MCF 10A (cell line): ENCODE measurements at regions not wholly inside any gene's neighbourhood (a gene's known extent, or its start where the extent isn't known, plus 50 kb on each side); places are given as distances from the start of the nearest gene placed in this dataset.

Source experiments
- BruUV-seq: library from RNA; stranded (reverse); fragments of 400-500 nt; replicated peaks from 2 replicates; lab custom pipeline; 2021; lab: Mats Ljungman, UMichigan
- CTCF ChIA-PET: fragments of 300-600 bp; sonication (Branson Sonifier 250); formaldehyde crosslinking; extraction: SDS; loops from one replicate; lab custom pipeline; 2021; ENCODE audit warnings: antibody characterized with exemption, inconsistent platforms; lab: Yijun Ruan, JAX
- POLR2A ChIA-PET: fragments of 300-600, 350-650 bp; sonication (Branson Sonifier 250); formaldehyde crosslinking; extraction: SDS; loops from one replicate; lab custom pipeline; 2020; ENCODE audit warnings: antibody characterized with exemption, inconsistent platforms; lab: Yijun Ruan, JAX
- DNase-seq: peaks from one replicate; pipeline ENCODE4 v3.0.0-alpha.2; 2018; ENCODE audit not compliant: unreplicated experiment
- H3K27ac Mint-ChIP-seq: one replicate; pipeline ENCODE4 v1.8.0; 2022; ENCODE audit warnings: mild to moderate bottlenecking, low read depth, mixed read lengths; ENCODE audit not compliant: unreplicated experiment
- H3K27me3 Mint-ChIP-seq: one replicate; pipeline ENCODE4 v1.8.0; 2022; ENCODE audit warnings: mixed read lengths; ENCODE audit not compliant: insufficient read depth, unreplicated experiment
- H3K36me3 Mint-ChIP-seq: one replicate; pipeline ENCODE4 v1.8.0; 2022; ENCODE audit warnings: mild to moderate bottlenecking, moderate library complexity, mixed read lengths; ENCODE audit not compliant: insufficient read depth, unreplicated experiment
- H3K4me1 Mint-ChIP-seq: one replicate; pipeline ENCODE4 v1.8.0; 2022; ENCODE audit warnings: mixed read lengths; ENCODE audit not compliant: insufficient read depth, unreplicated experiment
- H3K4me3 Mint-ChIP-seq: one replicate; pipeline ENCODE4 v1.8.0; 2022; ENCODE audit warnings: mild to moderate bottlenecking, moderate library complexity, mixed read lengths; ENCODE audit not compliant: unreplicated experiment
- H3K9me3 Mint-ChIP-seq: one replicate; pipeline ENCODE4 v1.8.0; 2022; ENCODE audit warnings: mixed read lengths; ENCODE audit not compliant: unreplicated experiment
- intact Hi-C: fragments of 100-400 bp; cut with micrococcal nuclease; formaldehyde crosslinking; loops from 2 replicates; pipeline ENCODE4 v1.14.1; 2022
- TF ChIP-seq, protein P1 (sequence below): fragments of 200-600 bp; IDR thresholded peaks from one replicate; pipeline ENCODE4 v1.8.0; 2022; ENCODE audit warnings: antibody characterized with exemption, mild to moderate bottlenecking; ENCODE audit not compliant: unreplicated experiment

DNA sequence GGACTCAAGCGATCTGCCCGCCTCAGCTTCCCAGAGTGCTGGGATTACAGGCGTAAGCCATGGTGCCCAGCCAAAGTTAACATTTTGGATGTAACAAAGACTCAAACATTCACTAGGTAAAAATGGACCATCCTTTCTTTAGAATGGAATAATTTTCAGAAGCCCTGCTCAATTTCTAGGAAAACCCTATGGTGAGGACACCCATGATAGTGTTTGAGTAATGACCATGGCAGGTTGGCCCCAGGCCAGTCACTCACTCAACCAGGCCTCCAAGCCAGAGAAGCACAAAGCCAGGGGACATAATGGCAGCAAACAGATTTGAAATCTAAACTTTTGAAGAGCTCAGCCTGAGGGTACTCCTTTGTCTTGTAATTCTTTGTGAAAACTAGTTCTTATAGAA, 59.9 kb upstream of the GPR6 start:
- H3K4me1 Mint-ChIP-seq: no peaks in the 10 kb centered on the region
- H3K27ac Mint-ChIP-seq: no peak overlapping the region
- intact Hi-C loops: no loop called here
- TF ChIP-seq, protein P1, sequence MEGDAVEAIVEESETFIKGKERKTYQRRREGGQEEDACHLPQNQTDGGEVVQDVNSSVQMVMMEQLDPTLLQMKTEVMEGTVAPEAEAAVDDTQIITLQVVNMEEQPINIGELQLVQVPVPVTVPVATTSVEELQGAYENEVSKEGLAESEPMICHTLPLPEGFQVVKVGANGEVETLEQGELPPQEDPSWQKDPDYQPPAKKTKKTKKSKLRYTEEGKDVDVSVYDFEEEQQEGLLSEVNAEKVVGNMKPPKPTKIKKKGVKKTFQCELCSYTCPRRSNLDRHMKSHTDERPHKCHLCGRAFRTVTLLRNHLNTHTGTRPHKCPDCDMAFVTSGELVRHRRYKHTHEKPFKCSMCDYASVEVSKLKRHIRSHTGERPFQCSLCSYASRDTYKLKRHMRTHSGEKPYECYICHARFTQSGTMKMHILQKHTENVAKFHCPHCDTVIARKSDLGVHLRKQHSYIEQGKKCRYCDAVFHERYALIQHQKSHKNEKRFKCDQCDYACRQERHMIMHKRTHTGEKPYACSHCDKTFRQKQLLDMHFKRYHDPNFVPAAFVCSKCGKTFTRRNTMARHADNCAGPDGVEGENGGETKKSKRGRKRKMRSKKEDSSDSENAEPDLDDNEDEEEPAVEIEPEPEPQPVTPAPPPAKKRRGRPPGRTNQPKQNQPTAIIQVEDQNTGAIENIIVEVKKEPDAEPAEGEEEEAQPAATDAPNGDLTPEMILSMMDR: no peak
- CTCF ChIA-PET: no interaction called here
- POLR2A ChIA-PET: no interaction called here
- peaks cover 28% of the 10 kb centered on the region for H3K27me3 Mint-ChIP-seq
- no peaks in the 10 kb centered on the region for H3K36me3 Mint-ChIP-seq
- DNase-seq: no peak
- H3K4me3 Mint-ChIP-seq: no peak overlapping the region
- no TSS peak for BruUV-seq
- H3K9me3 Mint-ChIP-seq: no peaks in the 10 kb centered on the region

DNA sequence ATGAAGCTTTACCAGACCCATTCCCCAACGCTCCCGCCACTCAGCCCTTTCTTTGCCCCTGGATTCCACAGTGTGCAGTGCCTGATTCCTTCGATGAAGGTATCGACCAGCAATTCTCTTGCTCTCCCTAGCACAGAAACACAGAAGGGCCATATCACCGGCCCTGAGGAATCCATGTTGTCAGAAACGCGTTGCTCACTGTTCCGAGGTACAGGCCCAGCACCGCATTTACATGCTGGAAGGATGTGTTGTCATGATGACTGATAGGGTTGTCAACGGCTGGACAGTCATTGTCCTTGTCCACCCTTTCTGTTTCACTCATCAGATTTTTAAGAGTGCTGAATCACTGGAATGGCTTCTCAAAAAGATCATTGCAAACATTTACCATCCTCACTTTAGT, 57.2 kb upstream of the GPR6 start:
- CTCF ChIA-PET: interaction anchor here (0.6 kb wide), 1 partner anchor 197 kb away, joined by 3 read pairs; no protein-coding TSS in a partner anchor
- DNase-seq: no peak
- POLR2A ChIA-PET: interaction anchor here (0.6 kb wide), 1 partner anchor 227 kb away, joined by 5 read pairs; no protein-coding TSS in a partner anchor
- intact Hi-C loops: no loop called here
- Mint-ChIP-seq H3K27ac (no peak overlapping the region), H3K4me1 (peaks cover 6% of the 10 kb centered on the region), H3K27me3 (peaks cover 33% of the 10 kb centered on the region), H3K9me3 (no peaks in the 10 kb centered on the region), H3K36me3 (no peaks in the 10 kb centered on the region), H3K4me3 (no peak overlapping the region)
- TF ChIP-seq, protein P1: no peak
- no TSS peak for BruUV-seq

DNA sequence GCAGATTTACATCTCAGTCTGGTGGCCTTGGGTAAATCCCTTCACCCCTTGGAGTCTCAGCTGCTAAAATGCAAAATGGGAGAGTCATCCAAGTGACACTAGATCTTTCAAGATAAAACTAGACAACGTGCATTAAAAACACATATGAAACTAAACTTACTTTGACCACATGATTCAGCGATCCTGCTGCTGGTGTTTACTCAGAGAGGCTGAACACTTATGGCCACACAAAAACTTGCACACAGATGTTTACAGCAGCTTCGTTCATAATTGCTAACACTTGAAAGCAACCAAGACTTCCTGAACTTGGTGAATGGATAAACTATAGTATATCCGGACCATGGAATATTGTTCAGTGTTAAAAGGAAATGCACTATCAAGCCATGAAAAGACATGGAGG, 55.3 kb upstream of the GPR6 start:
- Mint-ChIP-seq H3K27me3 (peaks cover 33% of the 10 kb centered on the region), H3K4me3 (no peak overlapping the region), H3K36me3 (no peaks in the 10 kb centered on the region), H3K4me1 (peaks cover 6% of the 10 kb centered on the region), H3K9me3 (no peaks in the 10 kb centered on the region), H3K27ac (no peak overlapping the region)
- ChIA-PET CTCF (no interaction called here), POLR2A (no interaction called here)
- intact Hi-C loops: no loop called here
- no peak for DNase-seq
- TF ChIP-seq, protein P1: no peak
- BruUV-seq: no TSS peak

DNA sequence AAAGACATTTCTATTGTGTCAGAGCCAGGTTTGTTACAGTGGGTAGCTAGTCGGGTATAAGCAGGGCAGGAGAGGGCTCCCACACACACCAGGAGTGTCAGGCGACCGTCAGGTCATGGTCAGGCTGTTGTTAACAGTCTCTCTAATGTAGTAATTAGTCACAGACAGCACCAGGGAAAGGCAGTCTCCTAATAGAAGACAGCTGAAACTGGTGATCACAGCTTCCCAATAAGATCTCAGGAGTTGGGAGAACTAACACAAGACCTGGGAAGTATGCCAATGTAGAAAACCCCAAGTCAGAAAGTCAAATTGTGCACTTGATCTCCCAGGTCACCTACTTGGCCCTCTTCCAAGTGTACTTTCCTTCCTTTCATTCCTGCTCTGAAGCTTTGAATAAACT, 53.0 kb upstream of the GPR6 start:
- peaks cover 33% of the 10 kb centered on the region for H3K27me3 Mint-ChIP-seq
- no peaks in the 10 kb centered on the region for H3K36me3 Mint-ChIP-seq
- TF ChIP-seq, protein P1: no peak
- no peaks in the 10 kb centered on the region for H3K9me3 Mint-ChIP-seq
- DNase-seq: peak; percentile 40
- H3K4me3 Mint-ChIP-seq: no peak overlapping the region
- no TSS peak for BruUV-seq
- POLR2A ChIA-PET: no interaction called here
- CTCF ChIA-PET: interaction anchor here (1.1 kb wide), 1 partner anchor 114 kb away, joined by 5 read pairs; no protein-coding TSS in a partner anchor
- no peak overlapping the region for H3K27ac Mint-ChIP-seq
- intact Hi-C loops: no loop called here
- peaks cover 6% of the 10 kb centered on the region for H3K4me1 Mint-ChIP-seq
